HG03442 (cell line): ENCODE measurements at regions not wholly inside any gene's neighbourhood (a gene's known extent, or its start where the extent isn't known, plus 50 kb on each side); places are given as distances from the start of the nearest gene placed in this dataset.

ENCODE experiments used
- ATAC-seq: cut with Tn5 transposase; IDR thresholded peaks from one replicate; pipeline ENCODE4 v1.9.1; 2021; ENCODE audit warnings: mild to moderate bottlenecking, moderate library complexity; ENCODE audit not compliant: unreplicated experiment

DNA sequence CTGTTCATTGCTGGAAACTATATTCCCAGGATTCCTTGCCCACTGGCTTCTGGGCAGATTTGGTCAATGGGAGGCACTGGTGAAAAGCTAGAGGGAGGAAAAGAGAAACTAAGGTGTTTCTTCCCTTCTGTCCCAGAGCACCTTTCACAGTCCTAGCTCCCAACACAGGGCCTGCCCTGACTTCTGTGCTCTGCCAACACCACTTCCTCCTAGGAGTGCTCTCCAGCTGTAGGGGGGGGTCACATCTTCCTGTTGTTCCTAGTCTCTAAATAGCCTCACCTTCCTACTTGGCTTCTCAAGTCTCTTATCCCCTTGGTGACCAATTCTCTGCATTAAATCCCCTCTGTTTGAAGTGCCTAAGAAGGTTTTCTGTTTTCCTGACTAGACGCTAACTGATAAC, 115.4 kb downstream of the ADRB2 start:
- no peak for ATAC-seq

DNA sequence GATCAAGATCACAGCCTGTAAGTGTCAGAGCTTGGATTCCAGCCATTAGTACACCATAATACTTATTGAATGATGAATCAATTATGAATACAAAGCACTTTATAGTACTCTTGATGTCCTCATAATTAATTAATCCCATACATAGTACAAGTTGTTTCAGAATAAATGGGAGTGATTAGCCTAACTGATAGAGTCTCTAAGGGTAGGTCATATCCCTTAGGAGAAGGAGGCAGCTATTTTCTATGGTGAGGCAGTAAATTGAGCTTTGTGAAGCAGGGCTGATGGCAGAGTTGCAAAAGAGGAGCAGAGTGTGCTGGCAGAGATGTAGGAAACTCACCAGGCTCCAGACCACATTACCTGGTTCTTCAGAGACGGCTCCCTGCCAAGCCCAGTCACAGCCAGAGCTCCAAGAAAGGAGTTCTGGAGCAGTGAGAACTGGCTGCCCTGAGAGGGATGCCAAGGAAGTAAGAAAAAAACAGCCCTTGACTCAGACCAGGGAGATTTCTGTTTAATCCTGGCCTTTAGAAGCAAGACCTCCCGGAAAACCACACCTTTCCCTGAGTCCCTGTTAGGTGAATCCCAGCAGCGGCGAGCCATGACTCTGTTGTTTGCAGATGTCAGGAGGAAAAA, 112.9 kb downstream of the SH3TC2 start:
- no peak for ATAC-seq

DNA sequence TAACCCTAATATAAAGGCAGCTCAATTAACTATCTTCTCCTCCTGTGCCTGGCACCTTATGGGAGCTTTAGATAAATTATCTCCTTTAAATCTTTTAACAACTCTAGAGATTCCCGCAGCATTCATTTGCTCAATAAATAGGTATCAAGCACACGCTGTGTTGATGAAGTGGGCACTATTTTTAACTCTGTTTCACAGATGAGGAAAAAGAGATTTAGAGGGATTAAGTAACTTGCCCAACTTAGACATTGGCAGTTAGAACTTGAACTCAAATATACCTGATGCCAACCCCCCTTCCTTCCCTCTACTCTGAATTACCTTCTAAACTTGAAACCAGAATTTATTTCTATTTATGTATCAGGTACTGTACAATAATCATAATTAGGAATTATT, 112.4 kb downstream of the SH3TC2 start:
- ATAC-seq: no peak

DNA sequence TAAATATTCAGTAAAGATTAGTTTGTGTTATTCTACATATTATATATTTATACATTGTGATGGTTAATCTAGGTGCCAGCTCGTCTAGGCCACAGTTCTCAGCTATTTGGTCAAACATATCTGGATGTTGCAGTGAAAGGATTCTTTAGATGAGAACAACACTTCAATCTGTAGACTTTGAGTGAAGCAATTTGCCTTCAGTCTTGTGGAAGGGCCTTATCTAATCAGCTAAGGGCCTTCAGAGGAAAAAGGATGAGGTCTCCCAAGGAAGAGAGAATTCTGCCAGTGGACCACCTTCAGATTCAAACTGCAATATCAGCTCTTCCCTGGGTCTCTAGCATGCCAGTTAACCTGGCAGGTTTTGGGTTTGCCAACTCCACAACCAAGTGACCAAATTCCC, 112.0 kb downstream of the SH3TC2 start:
- ATAC-seq: no peak

GRCh38 chr5:148951612-148952011, 111.2 kb downstream of the SH3TC2 start:
- ATAC-seq: no peak

GRCh38 chr5:148952097-148952867, 110.6 kb downstream of the SH3TC2 start:
- no peak for ATAC-seq

DNA sequence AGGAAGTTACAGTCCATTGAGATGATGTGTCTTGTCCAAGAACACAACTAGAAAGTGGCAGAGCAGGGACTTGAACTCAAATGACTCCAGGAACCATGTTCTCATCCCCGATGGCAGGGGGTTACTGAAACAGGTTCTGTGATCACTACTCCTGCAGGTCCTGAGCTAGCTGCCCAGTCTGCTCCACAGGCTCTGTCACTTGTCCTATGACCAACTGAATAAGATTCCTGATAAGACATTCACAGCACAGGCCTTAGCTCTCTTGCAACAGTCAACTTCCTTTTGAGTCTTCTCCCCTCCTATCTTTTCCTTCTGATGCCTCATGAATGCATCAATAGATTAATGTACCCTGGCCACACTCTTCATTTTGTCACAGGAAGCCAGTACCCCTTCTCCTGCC, 109.2 kb downstream of the SH3TC2 start:
- no peak for ATAC-seq
